ENCODE measurements at regions not wholly inside any gene's neighbourhood (a gene's known extent, or its start where the extent isn't known, plus 50 kb on each side); places are given as distances from the start of the nearest gene placed in this dataset.
A peak's percentile ranks its signal among the peaks of the same experiment; 100 is the strongest.

DNA sequence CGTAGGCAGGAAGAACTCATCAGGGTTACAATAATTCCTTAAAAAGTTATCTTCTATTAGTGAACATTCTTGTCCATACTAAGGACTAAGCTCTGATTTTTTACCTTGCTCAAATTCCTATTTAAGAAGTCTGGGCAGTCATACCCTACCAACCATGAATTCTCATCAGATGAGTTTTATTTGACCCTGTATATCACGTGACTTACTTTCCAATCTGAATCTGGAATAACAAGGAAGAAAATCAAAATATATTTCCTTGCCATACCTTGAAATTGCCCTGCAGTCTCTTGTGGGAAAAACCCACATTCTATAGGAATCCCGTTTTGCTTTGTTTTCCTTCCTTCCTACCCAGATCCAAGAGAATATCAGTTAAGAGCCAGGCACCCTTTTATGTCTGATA, 352.7 kb downstream of the AKAIN1 start:
- Mint-ChIP-seq H3K9me3 (peaks cover 15 to 26% of the 10 kb centered on the region in 2 donors), H3K4me3 (no peak overlapping the region), H3K27ac (no peak overlapping the region), H3K27me3 (no peaks in the 10 kb centered on the region), H3K4me1 (no peaks in the 10 kb centered on the region)
- DNase-seq (no peak), ATAC-seq (no peak)

DNA sequence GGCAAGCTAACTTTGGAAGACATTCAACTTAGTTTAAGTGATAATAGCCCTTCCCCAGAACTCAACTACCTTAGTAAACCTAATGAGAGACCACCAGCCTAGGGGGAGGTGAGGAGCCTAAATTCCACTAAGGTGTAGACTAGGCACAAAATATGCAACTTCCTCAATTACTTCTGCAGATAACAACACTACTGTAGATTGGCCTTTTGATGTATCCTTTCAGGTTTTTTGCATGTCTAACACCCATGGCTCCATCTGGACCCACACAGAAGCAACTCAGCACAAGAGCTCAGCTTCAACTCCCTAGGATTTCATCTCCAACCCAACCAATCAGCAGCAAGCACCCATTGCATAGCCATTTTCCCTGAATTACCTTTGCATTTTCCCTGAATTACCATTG, 353.3 kb downstream of the AKAIN1 start:
- no peaks in the 10 kb centered on the region for H3K4me1 Mint-ChIP-seq
- no peak overlapping the region for H3K4me3 Mint-ChIP-seq
- peaks cover 15 to 20% of the 10 kb centered on the region in 2 donors for H3K9me3 Mint-ChIP-seq
- H3K27ac Mint-ChIP-seq = no peak overlapping the region
- H3K27me3 Mint-ChIP-seq = no peaks in the 10 kb centered on the region
- ATAC-seq (no peak), DNase-seq (no peak)

DNA sequence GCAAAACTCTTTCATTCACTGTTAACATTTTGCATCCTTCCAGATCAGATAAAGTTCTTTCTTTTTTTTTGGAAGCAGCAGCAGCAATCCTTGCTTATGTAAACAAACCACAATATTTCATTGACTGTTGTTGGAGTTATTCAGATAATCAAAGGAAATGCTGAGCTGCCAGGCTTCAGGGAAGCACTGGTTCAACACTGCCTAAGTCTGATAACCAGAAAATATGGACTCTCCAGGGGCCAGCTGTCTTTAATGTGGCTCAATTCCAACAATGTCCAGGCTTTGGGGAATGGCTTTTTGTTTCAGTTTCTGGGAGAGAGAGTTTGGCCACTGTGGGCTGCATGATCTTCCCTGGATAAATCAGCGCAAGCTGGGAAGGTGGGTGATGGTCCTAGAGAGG, 354.3 kb downstream of the AKAIN1 start:
- Mint-ChIP-seq H3K27ac (no peak overlapping the region), H3K9me3 (peaks cover 15 to 20% of the 10 kb centered on the region in 2 donors), H3K4me1 (no peaks in the 10 kb centered on the region), H3K4me3 (no peak overlapping the region), H3K27me3 (no peaks in the 10 kb centered on the region)
- no peak for DNase-seq
- ATAC-seq = no peak

DNA sequence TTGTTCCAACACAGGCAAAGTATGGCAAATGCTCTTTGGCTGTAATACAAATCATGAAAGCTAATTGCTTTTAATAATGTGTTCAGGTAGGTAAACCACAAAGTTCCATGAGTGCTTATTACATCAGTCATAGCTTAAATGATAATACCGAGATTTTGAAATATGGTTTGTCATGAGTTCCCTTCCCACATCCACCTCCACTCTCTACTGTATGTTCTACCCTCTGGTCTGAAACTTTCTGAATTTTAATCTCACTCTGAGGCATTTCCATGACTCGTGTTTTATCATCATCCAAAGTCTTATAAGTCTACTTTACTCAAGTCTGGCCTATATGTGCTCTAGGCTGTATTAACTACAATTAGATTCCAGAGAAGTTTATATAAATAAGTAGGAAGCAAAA, 354.8 kb downstream of the AKAIN1 start:
- no peak for DNase-seq
- Mint-ChIP-seq H3K4me3 (no peak overlapping the region), H3K27me3 (no peaks in the 10 kb centered on the region), H3K4me1 (no peaks in the 10 kb centered on the region), H3K27ac (no peak overlapping the region), H3K9me3 (peaks cover 12 to 20% of the 10 kb centered on the region in 2 donors)
- ATAC-seq = no peak

DNA sequence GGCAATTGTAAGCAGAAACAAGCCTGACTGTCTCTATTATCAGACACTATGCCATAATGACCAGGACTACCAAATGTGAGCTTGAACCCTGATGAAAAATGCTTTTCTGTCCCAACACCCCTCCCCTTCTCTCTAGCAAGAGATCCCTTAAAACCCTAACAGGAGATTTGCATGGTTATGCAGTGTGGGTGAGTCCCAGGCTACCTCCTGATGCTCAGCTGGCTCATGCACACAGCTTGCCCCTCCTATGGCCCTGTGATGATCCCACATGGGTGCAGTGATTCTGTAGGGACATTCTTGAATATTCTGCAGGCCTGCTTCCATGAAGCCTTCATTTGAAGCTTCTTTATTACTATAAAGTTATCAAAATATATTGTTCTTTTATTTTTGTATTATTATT, 357.4 kb downstream of the AKAIN1 start:
- ATAC-seq (no peak), DNase-seq (no peak)
- H3K4me1 Mint-ChIP-seq = no peaks in the 10 kb centered on the region
- H3K9me3 Mint-ChIP-seq = peaks cover 8 to 9% of the 10 kb centered on the region in 2 donors
- no peak overlapping the region for H3K4me3 Mint-ChIP-seq
- H3K27ac Mint-ChIP-seq = no peak overlapping the region
- no peaks in the 10 kb centered on the region for H3K27me3 Mint-ChIP-seq

DNA sequence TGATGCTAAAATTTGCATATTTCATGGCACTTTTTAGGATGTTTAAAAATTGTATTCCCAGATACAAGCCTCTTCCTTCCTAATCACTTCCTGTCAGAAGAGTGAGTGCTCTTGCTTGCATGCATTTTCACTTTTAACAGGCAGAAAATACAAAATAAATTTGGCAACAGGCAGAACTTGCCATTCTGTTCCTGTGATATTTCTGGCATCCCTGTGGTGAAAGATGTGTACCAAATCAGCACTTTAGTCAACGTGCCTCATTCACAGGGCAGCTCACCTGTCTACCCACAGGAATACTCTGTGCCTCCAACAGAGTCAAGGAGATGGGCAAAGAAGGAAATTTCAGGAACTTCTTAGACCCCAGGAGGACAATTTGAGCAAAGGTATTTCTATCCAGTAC, 360.9 kb downstream of the AKAIN1 start:
- Mint-ChIP-seq H3K4me3 (no peak overlapping the region), H3K9me3 (no peaks in the 10 kb centered on the region), H3K27ac (no peak overlapping the region), H3K27me3 (no peaks in the 10 kb centered on the region), H3K4me1 (no peaks in the 10 kb centered on the region)
- no peak for ATAC-seq
- no peak for DNase-seq

DNA sequence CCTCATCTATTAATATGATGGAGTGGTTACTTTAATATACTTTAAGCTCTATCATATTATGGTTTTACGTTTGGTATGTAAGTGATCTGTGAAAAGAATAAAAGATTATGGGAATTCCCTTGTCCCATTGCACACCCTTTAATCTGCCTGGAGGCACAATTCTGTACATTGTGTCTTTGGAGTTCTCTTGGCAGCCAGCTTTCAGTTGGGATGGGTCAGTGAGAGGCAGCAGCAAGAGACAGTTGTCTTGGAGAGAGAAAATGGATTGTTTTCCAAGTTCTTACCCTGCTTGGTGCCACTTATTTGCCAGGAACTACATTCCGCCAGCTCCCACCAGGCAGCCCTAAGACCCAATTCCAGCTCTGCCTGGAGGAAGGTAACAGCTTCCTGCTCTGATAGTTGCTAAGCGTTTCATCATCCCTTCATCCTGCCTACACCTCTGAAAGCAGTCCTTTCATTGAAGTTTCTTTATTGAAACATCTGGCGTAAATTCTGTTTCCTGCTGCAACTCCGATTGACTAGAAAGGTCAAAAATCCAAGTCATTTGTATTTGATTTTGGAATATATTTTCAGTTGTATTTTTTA, 365.2 kb downstream of the AKAIN1 start:
- no peaks in the 10 kb centered on the region for H3K27me3 Mint-ChIP-seq
- H3K27ac Mint-ChIP-seq = peak overlapping the region in 1 of 2 donors; percentile 73
- H3K4me3 Mint-ChIP-seq = no peak overlapping the region
- DNase-seq = no peak
- ATAC-seq = no peak
- peaks cover 0 to 2% of the 10 kb centered on the region in 2 donors for H3K9me3 Mint-ChIP-seq
- no peaks in the 10 kb centered on the region for H3K4me1 Mint-ChIP-seq

DNA sequence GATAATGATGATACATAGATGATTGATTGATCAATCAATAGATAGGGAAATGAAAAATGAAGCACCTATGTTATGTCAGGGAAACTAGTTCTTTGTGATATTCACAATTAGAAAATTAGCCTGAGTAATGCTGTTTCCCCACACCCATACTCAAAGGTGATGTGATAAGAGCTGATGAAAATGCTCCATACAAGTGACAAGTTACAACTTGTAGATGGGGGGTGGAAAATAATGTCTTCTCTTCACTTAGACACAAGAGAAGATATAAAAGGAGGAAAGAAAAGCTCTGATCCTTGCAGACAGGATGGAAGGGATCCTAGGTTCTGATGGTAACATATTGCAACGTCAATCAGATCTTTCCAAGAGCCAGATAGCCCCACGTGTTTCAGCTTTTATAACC, 365.9 kb downstream of the AKAIN1 start:
- ATAC-seq (no peak), DNase-seq (no peak)
- no peak overlapping the region for H3K27ac Mint-ChIP-seq
- H3K4me3 Mint-ChIP-seq = no peak overlapping the region
- peaks cover 0 to 7% of the 10 kb centered on the region in 2 donors for H3K9me3 Mint-ChIP-seq
- no peaks in the 10 kb centered on the region for H3K4me1 Mint-ChIP-seq
- H3K27me3 Mint-ChIP-seq = no peaks in the 10 kb centered on the region

DNA sequence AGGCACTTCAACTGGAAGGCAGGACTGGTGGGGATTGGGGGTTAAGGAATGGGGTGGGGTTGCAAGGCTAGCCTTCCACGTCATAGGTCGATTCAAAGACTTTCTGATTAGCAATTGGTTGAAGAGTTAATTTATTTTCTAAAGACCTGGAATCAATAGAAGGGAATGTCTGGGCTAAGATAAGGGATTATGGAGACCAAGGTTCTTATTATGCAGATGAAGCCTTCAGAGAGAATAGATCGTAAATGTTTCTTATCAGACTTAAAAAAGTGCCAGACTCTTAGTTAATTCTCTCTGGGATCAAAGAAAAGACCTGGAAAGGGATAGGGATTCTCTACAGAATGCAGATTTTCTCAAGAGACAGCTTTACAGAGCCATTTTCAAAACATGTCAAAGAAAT, 368.0 kb upstream of the DLGAP1 start:
- ATAC-seq = no peak
- no peak overlapping the region for H3K27ac Mint-ChIP-seq

DNA sequence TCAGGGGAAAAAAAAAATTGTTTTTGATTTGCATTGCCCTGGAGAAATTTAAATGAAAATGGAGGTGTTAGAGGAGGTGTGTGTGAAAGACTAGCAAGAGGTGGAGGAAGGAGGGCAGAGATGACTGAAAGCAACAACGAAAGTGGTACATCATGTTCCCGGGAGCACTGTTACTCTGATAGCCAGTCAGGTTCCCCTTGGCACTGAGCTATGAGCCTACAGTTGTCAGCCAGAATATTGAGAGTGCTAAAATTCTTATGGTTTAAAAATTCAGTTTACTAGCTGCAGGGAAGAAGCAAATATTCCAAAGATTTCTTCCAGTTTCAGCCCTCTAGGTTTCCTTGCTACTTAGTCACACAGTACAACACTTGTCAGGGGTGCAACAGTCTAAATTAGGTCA, 366.7 kb upstream of the DLGAP1 start:
- DNase-seq (no peak), ATAC-seq (no peak)
- Mint-ChIP-seq H3K4me1 (no peaks in the 10 kb centered on the region), H3K27me3 (no peaks in the 10 kb centered on the region), H3K9me3 (peaks cover 10 to 12% of the 10 kb centered on the region in 2 donors), H3K27ac (no peak overlapping the region), H3K4me3 (no peak overlapping the region)

More for the DNA sequence above, 368.0 kb upstream of the DLGAP1 start:
- peaks cover 6 to 14% of the 10 kb centered on the region in 2 donors for H3K9me3 Mint-ChIP-seq
- H3K4me3 Mint-ChIP-seq = no peak overlapping the region
- H3K4me1 Mint-ChIP-seq = no peaks in the 10 kb centered on the region
- no peaks in the 10 kb centered on the region for H3K27me3 Mint-ChIP-seq
- DNase-seq = no peak

DNA sequence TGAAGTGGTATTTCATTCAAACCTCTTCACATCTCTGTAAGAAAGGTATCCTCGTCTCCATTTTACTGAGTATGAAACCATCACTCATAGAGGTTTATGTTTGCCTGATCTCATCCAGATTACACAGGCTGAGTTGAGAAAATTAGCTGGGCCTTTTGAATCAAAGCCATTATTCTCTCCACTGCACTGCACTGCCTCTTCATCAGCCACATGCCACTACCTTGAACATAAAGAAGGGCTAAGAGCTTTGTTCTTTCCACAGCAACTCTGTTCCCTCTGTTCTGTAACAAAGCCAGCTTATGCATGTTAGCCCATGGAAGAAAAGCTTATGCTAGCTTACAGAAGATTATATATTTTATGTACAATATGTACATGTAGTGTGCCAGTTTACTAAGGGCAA, 362.6 kb upstream of the DLGAP1 start:
- Mint-ChIP-seq H3K4me3 (no peak overlapping the region), H3K27ac (no peak overlapping the region), H3K4me1 (no peaks in the 10 kb centered on the region), H3K9me3 (peaks cover 9 to 10% of the 10 kb centered on the region in 2 donors), H3K27me3 (no peaks in the 10 kb centered on the region)
- DNase-seq (no peak), ATAC-seq (no peak)

DNA sequence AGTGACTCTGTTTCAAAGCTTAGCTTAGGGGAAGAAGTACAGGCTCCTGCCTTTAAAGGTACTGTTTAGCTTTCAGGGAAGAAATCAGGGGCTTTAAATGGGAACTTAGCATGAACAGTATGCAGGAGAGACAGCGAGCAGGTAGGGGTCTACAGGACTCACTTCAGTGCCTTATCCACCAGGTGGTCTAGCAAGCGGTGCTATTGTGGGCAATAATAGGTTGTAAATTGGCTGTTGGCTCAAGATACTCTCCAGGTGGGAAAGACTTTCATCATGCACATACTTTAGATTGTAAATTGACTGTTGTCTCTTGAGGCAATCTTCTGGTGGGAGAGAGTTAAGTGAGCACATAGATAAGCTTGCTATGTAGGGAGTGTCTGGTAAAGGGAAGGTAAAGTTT, 358.6 kb upstream of the DLGAP1 start:
- Mint-ChIP-seq H3K4me1 (no peaks in the 10 kb centered on the region), H3K4me3 (no peak overlapping the region), H3K27ac (no peak overlapping the region), H3K27me3 (no peaks in the 10 kb centered on the region), H3K9me3 (peaks cover 9 to 10% of the 10 kb centered on the region in 2 donors)
- no peak for ATAC-seq
- no peak for DNase-seq

DNA sequence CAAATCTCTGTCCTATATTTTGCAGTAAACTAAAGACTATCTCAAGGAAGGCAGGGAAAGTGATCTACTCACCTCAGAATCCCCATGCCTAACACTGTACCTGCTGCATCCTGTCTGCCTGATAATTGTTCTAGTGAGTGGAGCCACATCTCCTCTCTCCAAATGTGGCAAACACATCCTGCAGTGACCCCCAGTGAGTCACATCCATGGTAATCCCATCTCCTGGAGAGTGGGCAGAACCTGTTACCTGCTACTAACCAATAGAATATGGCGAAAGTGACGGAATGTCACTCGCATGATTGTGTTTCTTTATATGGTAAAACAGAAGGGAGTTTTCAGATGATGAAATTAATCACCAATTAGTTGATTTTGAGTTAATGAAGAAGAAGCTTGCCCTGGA, 353.8 kb upstream of the DLGAP1 start:
- no peaks in the 10 kb centered on the region for H3K27me3 Mint-ChIP-seq
- no peak overlapping the region for H3K4me3 Mint-ChIP-seq
- no peaks in the 10 kb centered on the region for H3K4me1 Mint-ChIP-seq
- DNase-seq (no peak), ATAC-seq (no peak)
- no peak overlapping the region for H3K27ac Mint-ChIP-seq
- H3K9me3 Mint-ChIP-seq = peaks cover 4 to 5% of the 10 kb centered on the region in 2 donors

DNA sequence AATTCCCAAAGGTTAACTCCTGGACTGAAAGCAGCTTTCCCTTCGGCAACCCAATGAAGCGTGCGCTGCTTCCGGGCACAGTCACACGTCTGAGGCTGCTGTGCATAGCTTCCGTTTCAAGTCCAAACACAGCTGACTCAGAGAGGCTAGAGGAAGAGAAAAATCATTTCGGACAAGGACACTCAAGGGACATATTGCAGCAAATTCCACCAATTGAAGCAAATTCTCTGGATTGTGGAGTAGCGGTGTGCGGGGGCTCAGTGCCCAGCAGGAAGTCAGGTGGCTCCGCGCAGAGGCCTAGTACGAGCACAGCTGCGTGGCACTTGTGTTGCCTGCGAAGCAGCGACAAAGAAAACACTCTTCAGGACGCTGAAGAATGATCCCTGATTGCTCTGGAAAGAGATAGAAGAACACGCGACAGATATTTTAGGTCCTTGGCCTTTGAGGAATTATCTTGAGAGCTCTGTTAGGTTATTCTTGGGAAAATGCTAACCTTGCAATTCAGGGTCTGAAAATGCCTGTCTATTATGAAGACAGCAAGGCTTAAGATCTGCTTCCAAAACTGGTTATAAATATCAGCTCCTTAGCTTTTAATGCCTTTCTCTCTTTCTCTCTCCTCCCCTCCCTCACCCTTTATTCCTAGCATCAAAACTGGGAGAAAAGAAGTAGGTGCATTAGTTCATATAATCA, 352.6 kb upstream of the DLGAP1 start:
- no peak overlapping the region for H3K27ac Mint-ChIP-seq
- peaks cover 6 to 15% of the 10 kb centered on the region in 2 donors for H3K9me3 Mint-ChIP-seq
- no peaks in the 10 kb centered on the region for H3K4me1 Mint-ChIP-seq
- DNase-seq (no peak), ATAC-seq (no peak)
- no peaks in the 10 kb centered on the region for H3K27me3 Mint-ChIP-seq
- H3K4me3 Mint-ChIP-seq = no peak overlapping the region

DNA sequence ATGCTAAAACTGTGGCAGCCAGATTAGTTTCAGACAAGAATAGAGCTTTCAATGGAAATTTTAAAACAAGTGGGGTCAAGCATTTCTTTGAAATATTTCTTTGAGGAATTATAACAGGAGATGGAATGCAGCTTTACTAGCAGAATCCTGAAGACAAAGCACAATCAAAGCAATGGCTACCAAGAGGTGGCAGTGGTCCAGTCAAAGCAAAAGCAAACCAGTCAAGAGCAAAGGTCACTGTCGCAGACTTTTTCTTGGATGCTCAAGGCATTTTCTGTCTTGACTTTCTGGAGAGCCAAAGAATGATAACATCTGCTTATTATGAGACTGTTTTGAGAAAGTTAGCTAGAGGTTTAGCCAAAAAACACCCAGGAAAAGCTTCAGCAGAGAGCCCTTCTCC, 351.2 kb upstream of the DLGAP1 start:
- Mint-ChIP-seq H3K27ac (no peak overlapping the region), H3K4me1 (no peaks in the 10 kb centered on the region), H3K27me3 (no peaks in the 10 kb centered on the region), H3K9me3 (peaks cover 6 to 15% of the 10 kb centered on the region in 2 donors), H3K4me3 (no peak overlapping the region)
- ATAC-seq = no peak
- DNase-seq = no peak

DNA sequence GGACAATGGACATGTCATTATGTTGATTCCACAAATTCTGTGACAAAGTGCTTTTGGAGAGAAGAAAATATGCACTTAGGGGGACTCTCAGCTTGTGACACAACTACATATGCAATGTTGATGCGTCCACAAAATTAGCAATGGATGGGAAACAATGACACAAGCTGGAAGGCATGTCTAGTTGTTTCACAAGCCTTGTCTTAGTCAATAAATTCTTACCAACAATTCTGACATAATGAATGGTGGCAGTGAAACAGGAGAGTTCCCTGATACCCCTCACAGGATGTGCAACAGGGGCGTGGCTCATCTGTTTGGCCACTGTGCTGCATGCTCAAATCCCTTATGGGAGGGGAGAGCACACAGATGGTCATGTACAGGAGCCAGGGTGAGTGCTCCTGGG, 347.2 kb upstream of the DLGAP1 start:
- ATAC-seq = no peak
- DNase-seq = no peak
- Mint-ChIP-seq H3K9me3 (peaks cover 16 to 32% of the 10 kb centered on the region in 2 donors), H3K27me3 (no peaks in the 10 kb centered on the region), H3K4me1 (no peaks in the 10 kb centered on the region), H3K4me3 (no peak overlapping the region), H3K27ac (no peak overlapping the region)

DNA sequence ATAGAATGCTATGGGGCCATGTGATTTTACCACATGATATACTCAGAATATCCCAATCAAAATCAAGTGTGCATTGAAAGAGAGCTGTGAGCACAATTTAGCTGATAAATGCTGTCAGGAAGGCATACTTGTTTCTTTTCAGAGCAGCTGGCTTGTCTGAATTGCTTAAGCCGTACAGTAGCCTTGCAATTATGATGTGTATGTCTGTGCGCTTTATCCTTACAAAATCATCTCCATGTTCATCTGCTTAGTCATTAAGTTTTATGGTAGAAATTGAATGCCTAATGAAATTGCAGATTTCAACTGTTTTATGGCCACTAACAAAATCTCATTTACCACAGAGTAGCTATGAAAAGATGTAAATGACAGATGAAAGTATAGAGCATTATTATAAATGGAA, 346.0 kb upstream of the DLGAP1 start:
- no peak overlapping the region for H3K27ac Mint-ChIP-seq
- no peak overlapping the region for H3K4me3 Mint-ChIP-seq
- peaks cover 16 to 32% of the 10 kb centered on the region in 2 donors for H3K9me3 Mint-ChIP-seq
- no peaks in the 10 kb centered on the region for H3K4me1 Mint-ChIP-seq
- no peak for ATAC-seq
- no peak for DNase-seq
- no peaks in the 10 kb centered on the region for H3K27me3 Mint-ChIP-seq
